ENCODE measurements at regions not wholly inside any gene's neighbourhood (a gene's known extent, or its start where the extent isn't known, plus 50 kb on each side); places are given as distances from the start of the nearest gene placed in this dataset.

GRCh38 chr17:34726536-34727384, 147.4 kb downstream of the TMEM132E start:
- Histone ChIP-seq H3K9ac (ENCODE audit: low read depth in 2 of 2, low read length in 2 of 2) (no peak overlapping the region), H3K9me3 (no peaks in the 10 kb centered on the region), H3K36me3 (no peaks in the 10 kb centered on the region), H3K27ac (no peak overlapping the region), H3K27me3 (no peaks in the 10 kb centered on the region), H3K4me3 (no peak overlapping the region), H3K4me1 (no peaks in the 10 kb centered on the region)
- TF ChIP-seq CTCF (IDR thresholded peaks at IDR 0.05), result no peak
- intact Hi-C loops (cut with DNase I), result no loop called here
- no peak for DNase-seq

GRCh38 chr17:34725725-34726124, 146.3 kb downstream of the TMEM132E start:
- H3K9ac ChIP-seq (ENCODE audit: low read depth in 2 of 2, low read length in 2 of 2), result no peak overlapping the region
- H3K4me3 ChIP-seq, result no peak overlapping the region
- H3K27me3 ChIP-seq, result no peaks in the 10 kb centered on the region
- H3K36me3 ChIP-seq, result no peaks in the 10 kb centered on the region
- no peaks in the 10 kb centered on the region for H3K4me1 ChIP-seq
- no peak for DNase-seq
- intact Hi-C loops (cut with DNase I), result no loop called here
- TF ChIP-seq CTCF (IDR thresholded peaks at IDR 0.05), result no peak
- no peaks in the 10 kb centered on the region for H3K9me3 ChIP-seq
- H3K27ac ChIP-seq, result no peak overlapping the region

- no peak for DNase-seq
- no peaks in the 10 kb centered on the region for H3K4me1 ChIP-seq
- no peaks in the 10 kb centered on the region for H3K36me3 ChIP-seq
- intact Hi-C loops (cut with DNase I), result no loop called here
- H3K9me3 ChIP-seq, result no peaks in the 10 kb centered on the region
- no peaks in the 10 kb centered on the region for H3K27me3 ChIP-seq
- H3K9ac ChIP-seq (ENCODE audit: low read depth in 2 of 2, low read length in 2 of 2), result no peak overlapping the region
- no peak overlapping the region for H3K4me3 ChIP-seq
- no peak for TF ChIP-seq CTCF (IDR thresholded peaks at IDR 0.05)
- no peak overlapping the region for H3K27ac ChIP-seq
These were observed 145.6 kb downstream of the TMEM132E start for GRCh38 chr17:34725008-34725407.

GRCh38 chr17:34723875-34724274, 144.5 kb downstream of the TMEM132E start:
- intact Hi-C loops (cut with DNase I), result no loop called here
- H3K27ac ChIP-seq, result no peak overlapping the region
- no peaks in the 10 kb centered on the region for H3K9me3 ChIP-seq
- no peak for DNase-seq
- no peaks in the 10 kb centered on the region for H3K4me1 ChIP-seq
- H3K36me3 ChIP-seq, result no peaks in the 10 kb centered on the region
- no peak overlapping the region for H3K4me3 ChIP-seq
- no peaks in the 10 kb centered on the region for H3K27me3 ChIP-seq
- no peak for TF ChIP-seq CTCF (IDR thresholded peaks at IDR 0.05)
- H3K9ac ChIP-seq (ENCODE audit: low read depth in 2 of 2, low read length in 2 of 2), result no peak overlapping the region

GRCh38 chr17:34721326-34721725, 141.9 kb downstream of the TMEM132E start:
- Histone ChIP-seq H3K27ac (no peak overlapping the region), H3K9ac (ENCODE audit: low read depth in 2 of 2, low read length in 2 of 2) (no peak overlapping the region), H3K9me3 (no peaks in the 10 kb centered on the region), H3K27me3 (no peaks in the 10 kb centered on the region), H3K4me1 (no peaks in the 10 kb centered on the region), H3K4me3 (no peak overlapping the region), H3K36me3 (no peaks in the 10 kb centered on the region)
- DNase-seq, result no peak
- intact Hi-C loops (cut with DNase I), result no loop called here
- no peak for TF ChIP-seq CTCF (IDR thresholded peaks at IDR 0.05)

Data from colonic mucosa (tissue), 4 donors.